Fibroblast of the aortic adventitia (primary cell): ENCODE measurements at regions not wholly inside any gene's neighbourhood (a gene's known extent, or its start where the extent isn't known, plus 50 kb on each side); places are given as distances from the start of the nearest gene placed in this dataset.
A peak's percentile ranks its signal among the peaks of the same experiment; 100 is the strongest.
"Not testable (repeated sequence)": the region's sequence is repeated elsewhere in the genome, so short reads cannot be mapped to it uniquely, and the experiment has no call there.

Source experiments
- DNase-seq: peaks from one replicate; pipeline ENCODE4 v3.0.0-alpha.2; 2010; ENCODE audit warnings: low read depth
- H3K4me3 ChIP-seq: 2 replicates; pipeline ENCODE4 v1.5.1; 2011; ENCODE audit warnings: low read depth, mild to moderate bottlenecking, control low read depth, low read length, moderate library complexity
- CTCF ChIP-seq: IDR thresholded peaks from 2 replicates; pipeline ENCODE4 v1.5.1; 2011; ENCODE audit warnings: mild to moderate bottlenecking, low read length, control low read depth, inconsistent platforms; ENCODE audit not compliant: insufficient read depth

GRCh38 chr18:961644-962355 is 57.1 kb downstream of the ADCYAP1 start:
- peak; percentile 90 for TF ChIP-seq CTCF
- H3K4me3 ChIP-seq: peak overlapping the region; percentile 68
- peak; percentile 80 for DNase-seq

GRCh38 chr18:963276-963675 is 58.6 kb downstream of the ADCYAP1 start:
- TF ChIP-seq CTCF: no peak
- DNase-seq: no peak
- H3K4me3 ChIP-seq: no peak overlapping the region

GRCh38 chr18:965921-966758 is 61.5 kb downstream of the ADCYAP1 start:
- DNase-seq: no peak
- H3K4me3 ChIP-seq: no peak overlapping the region
- no peak for TF ChIP-seq CTCF

GRCh38 chr18:966759-967576 is 62.3 kb downstream of the ADCYAP1 start:
- H3K4me3 ChIP-seq: no peak overlapping the region
- no peak for TF ChIP-seq CTCF
- DNase-seq: peak; percentile 75

GRCh38 chr18:968910-969309 is 64.2 kb downstream of the ADCYAP1 start:
- H3K4me3 ChIP-seq, DNase-seq: not testable (repeated sequence)

GRCh38 chr18:969311-969710 is 64.6 kb downstream of the ADCYAP1 start:
- H3K4me3 ChIP-seq, DNase-seq: not testable (repeated sequence)

GRCh38 chr18:974606-975005 is 69.9 kb downstream of the ADCYAP1 start:
- DNase-seq, H3K4me3 ChIP-seq: not testable (repeated sequence)

GRCh38 chr18:976393-977128 is 71.9 kb downstream of the ADCYAP1 start:
- not testable (repeated sequence) for DNase-seq, H3K4me3 ChIP-seq

GRCh38 chr18:977327-977726 is 72.7 kb downstream of the ADCYAP1 start:
- not testable (repeated sequence) for H3K4me3 ChIP-seq, DNase-seq

- not testable (repeated sequence) for DNase-seq, H3K4me3 ChIP-seq
Measured at GRCh38 chr18:977732-978131, 73.1 kb downstream of the ADCYAP1 start.
